HG02852 (cell line): ENCODE measurements at regions not wholly inside any gene's neighbourhood (a gene's known extent, or its start where the extent isn't known, plus 50 kb on each side); places are given as distances from the start of the nearest gene placed in this dataset.
"Not testable (repeated sequence)": the region's sequence is repeated elsewhere in the genome, so short reads cannot be mapped to it uniquely, and the experiment has no call there.

Experiments
- ATAC-seq: cut with Tn5 transposase; IDR thresholded peaks from one replicate; pipeline ENCODE4 v1.9.1; 2021; ENCODE audit warnings: mild to moderate bottlenecking, moderate library complexity; ENCODE audit not compliant: unreplicated experiment

GRCh38 chr2:195538937-195539336 is 118.1 kb upstream of the SLC39A10 start:
- ATAC-seq, result no peak

GRCh38 chr2:195537811-195538210 is 119.2 kb upstream of the SLC39A10 start:
- ATAC-seq, result no peak

GRCh38 chr2:195536906-195537305 is 120.1 kb upstream of the SLC39A10 start:
- ATAC-seq, result no peak

- ATAC-seq, result peak; percentile 88
Observed at GRCh38 chr2:195535911-195536522, 121.0 kb upstream of the SLC39A10 start.

- ATAC-seq, result no peak
Observed at GRCh38 chr2:195534971-195535370, 122.1 kb upstream of the SLC39A10 start.

GRCh38 chr2:195533771-195534642 is 123.0 kb upstream of the SLC39A10 start:
- ATAC-seq, result no peak

- ATAC-seq, result peak; percentile 49
Observed at GRCh38 chr2:195532628-195533271, 124.3 kb upstream of the SLC39A10 start.

- no peak for ATAC-seq
Observed at GRCh38 chr2:195532255-195532627, 124.8 kb upstream of the SLC39A10 start.

GRCh38 chr2:195531754-195532153 is 125.3 kb upstream of the SLC39A10 start:
- no peak for ATAC-seq

GRCh38 chr2:195523242-195523641 is 133.8 kb upstream of the SLC39A10 start:
- ATAC-seq, result not testable (repeated sequence)

- ATAC-seq, result no peak
Observed at GRCh38 chr2:195521589-195521988, 135.4 kb upstream of the SLC39A10 start.

- ATAC-seq, result no peak
Observed at GRCh38 chr2:195520671-195521155, 136.3 kb upstream of the SLC39A10 start.

- no peak for ATAC-seq
Observed at GRCh38 chr2:195515551-195515950, 141.5 kb upstream of the SLC39A10 start.

- ATAC-seq, result no peak
Observed at GRCh38 chr2:195514365-195514764, 142.7 kb upstream of the SLC39A10 start.

- ATAC-seq, result no peak
Observed at GRCh38 chr2:195513119-195513518, 143.9 kb upstream of the SLC39A10 start.

GRCh38 chr2:195509551-195509950 is 147.5 kb upstream of the SLC39A10 start:
- ATAC-seq, result no peak

- ATAC-seq, result no peak
Observed at GRCh38 chr2:195508139-195508455, 148.9 kb upstream of the SLC39A10 start.

GRCh38 chr2:195507447-195508138 is 149.4 kb upstream of the SLC39A10 start:
- ATAC-seq, result no peak

- peak; percentile 95 for ATAC-seq
Observed at GRCh38 chr2:195505701-195506100, 151.3 kb upstream of the SLC39A10 start.

- no peak for ATAC-seq
Observed at GRCh38 chr2:195503208-195503607, 153.8 kb upstream of the SLC39A10 start.

- ATAC-seq, result no peak
Observed at GRCh38 chr2:195501746-195502145, 155.3 kb upstream of the SLC39A10 start.
